SU-DHL-6 (cell line): ENCODE measurements at regions not wholly inside any gene's neighbourhood (a gene's known extent, or its start where the extent isn't known, plus 50 kb on each side); places are given as distances from the start of the nearest gene placed in this dataset.

Source experiments
- H2AFZ ChIP-seq: fragments of 200-600 bp; sonication (generic); 2 replicates; pipeline ENCODE4 v1.6.1; 2014; ENCODE audit warnings: low read depth, mild to moderate bottlenecking, moderate library complexity, mixed read lengths, antibody characterized with exemption, low read length; ENCODE audit not compliant: severe bottlenecking
- H3F3A ChIP-seq: fragments of 200-600 bp; shearing (Covaris generic); 2 replicates; pipeline ENCODE4 v1.6.0; 2016; ENCODE audit warnings: antibody characterized with exemption, mild to moderate bottlenecking; ENCODE audit not compliant: insufficient read depth
- H3K27ac ChIP-seq: fragments of 200-600 bp; sonication (generic); 2 replicates; pipeline ENCODE4 v1.5.1; 2016; ENCODE audit warnings: low read depth, mild to moderate bottlenecking, low read length, moderate library complexity, mixed read lengths
- H3K27me3 ChIP-seq: fragments of 200-600 bp; sonication (generic), shearing (Covaris generic); 2 replicates; pipeline ENCODE4 v1.6.0; 2014; ENCODE audit warnings: mild to moderate bottlenecking, low read length
- H3K36me3 ChIP-seq: fragments of 200-600 bp; sonication (generic); 2 replicates; pipeline ENCODE4 v1.6.1; 2014; ENCODE audit warnings: mild to moderate bottlenecking, low read length, mixed read lengths
- H3K4me2 ChIP-seq: fragments of 300-600, 200-600 bp; shearing (Covaris generic), sonication (generic); 2 replicates; pipeline ENCODE4 v1.6.0; 2014; ENCODE audit warnings: low read length, low read depth, mild to moderate bottlenecking; ENCODE audit not compliant: poor library complexity, severe bottlenecking
- H3K4me3 ChIP-seq: fragments of 200-600 bp; sonication (generic); 2 replicates; pipeline ENCODE4 v1.5.1; 2014; ENCODE audit warnings: antibody characterized with exemption, low read length, mild to moderate bottlenecking, mixed read lengths; ENCODE audit not compliant: insufficient read depth, poor library complexity, severe bottlenecking
- H3K79me2 ChIP-seq: fragments of 200-600 bp; sonication (generic); 2 replicates; pipeline ENCODE4 v1.6.1; 2014; ENCODE audit warnings: mild to moderate bottlenecking, low read length, moderate library complexity; ENCODE audit not compliant: insufficient read depth
- H3K9ac ChIP-seq: fragments of 200-600 bp; sonication (generic); 2 replicates; pipeline ENCODE4 v1.7.0; 2014; ENCODE audit warnings: mild to moderate bottlenecking, low read length
- H3K9me2 ChIP-seq: fragments of 200-600 bp; sonication (generic); replicated peaks from 2 replicates; pipeline ENCODE4 v1.6.1; 2014; ENCODE audit warnings: low read length; ENCODE audit not compliant: insufficient read depth
- H3K9me3 ChIP-seq: fragments of 200-600 bp; sonication (generic); 2 replicates; pipeline ENCODE4 v1.6.1; 2014; ENCODE audit warnings: low read length, mixed read lengths; ENCODE audit not compliant: insufficient read depth
- H4K20me1 ChIP-seq: fragments of 200-600 bp; sonication (generic); 2 replicates; pipeline ENCODE4 v1.6.1; 2014; ENCODE audit warnings: low read depth, mild to moderate bottlenecking, antibody characterized with exemption, low read length, moderate library complexity, mixed read lengths
- EZH2phosphoT487 ChIP-seq: fragments of 200-600 bp; sonication (generic), shearing (Covaris generic); conservative IDR thresholded peaks from 2 replicates; pipeline ENCODE4 v1.6.1; 2018; ENCODE audit warnings: mild to moderate bottlenecking, antibody characterized with exemption, low read length, moderate library complexity, mixed read lengths
- TF ChIP-seq, protein P1 (sequence below): fragments of 200-600 bp; sonication (generic); IDR thresholded peaks from one replicate; pipeline ENCODE4 v1.5.1; 2017; ENCODE audit warnings: antibody characterized with exemption, mild to moderate bottlenecking, low read length, moderate library complexity; ENCODE audit not compliant: insufficient read depth, poor library complexity, severe bottlenecking

GRCh38 chr9:20207176-20207575 lies 415.1 kb downstream of the MLLT3 start:
- Histone ChIP-seq H3K36me3 (no peaks in the 10 kb centered on the region), H3K27ac (no peak overlapping the region), H3K9ac (no peak overlapping the region), H3K4me3 (no peak overlapping the region), H3K9me3 (no peaks in the 10 kb centered on the region), H3K4me2 (no peak overlapping the region), H3K79me2 (no peaks in the 10 kb centered on the region), H3K27me3 (no peaks in the 10 kb centered on the region), H4K20me1 (no peaks in the 10 kb centered on the region), H3F3A (no peaks in the 10 kb centered on the region), H2AFZ (no peak overlapping the region), H3K9me2 (no peaks in the 10 kb centered on the region)
- TF ChIP-seq EZH2phosphoT487 = no peak
- TF ChIP-seq, protein P1, sequence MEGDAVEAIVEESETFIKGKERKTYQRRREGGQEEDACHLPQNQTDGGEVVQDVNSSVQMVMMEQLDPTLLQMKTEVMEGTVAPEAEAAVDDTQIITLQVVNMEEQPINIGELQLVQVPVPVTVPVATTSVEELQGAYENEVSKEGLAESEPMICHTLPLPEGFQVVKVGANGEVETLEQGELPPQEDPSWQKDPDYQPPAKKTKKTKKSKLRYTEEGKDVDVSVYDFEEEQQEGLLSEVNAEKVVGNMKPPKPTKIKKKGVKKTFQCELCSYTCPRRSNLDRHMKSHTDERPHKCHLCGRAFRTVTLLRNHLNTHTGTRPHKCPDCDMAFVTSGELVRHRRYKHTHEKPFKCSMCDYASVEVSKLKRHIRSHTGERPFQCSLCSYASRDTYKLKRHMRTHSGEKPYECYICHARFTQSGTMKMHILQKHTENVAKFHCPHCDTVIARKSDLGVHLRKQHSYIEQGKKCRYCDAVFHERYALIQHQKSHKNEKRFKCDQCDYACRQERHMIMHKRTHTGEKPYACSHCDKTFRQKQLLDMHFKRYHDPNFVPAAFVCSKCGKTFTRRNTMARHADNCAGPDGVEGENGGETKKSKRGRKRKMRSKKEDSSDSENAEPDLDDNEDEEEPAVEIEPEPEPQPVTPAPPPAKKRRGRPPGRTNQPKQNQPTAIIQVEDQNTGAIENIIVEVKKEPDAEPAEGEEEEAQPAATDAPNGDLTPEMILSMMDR = no peak

GRCh38 chr9:20205821-20206220 lies 416.5 kb downstream of the MLLT3 start:
- no peaks in the 10 kb centered on the region for H4K20me1 ChIP-seq
- H3K27ac ChIP-seq = no peak overlapping the region
- no peaks in the 10 kb centered on the region for H3K27me3 ChIP-seq
- H2AFZ ChIP-seq = no peak overlapping the region
- no peaks in the 10 kb centered on the region for H3K9me2 ChIP-seq
- H3K36me3 ChIP-seq = no peaks in the 10 kb centered on the region
- H3K4me3 ChIP-seq = no peak overlapping the region
- H3K4me2 ChIP-seq = no peak overlapping the region
- H3K9ac ChIP-seq = no peak overlapping the region
- no peaks in the 10 kb centered on the region for H3K79me2 ChIP-seq
- H3K9me3 ChIP-seq = no peaks in the 10 kb centered on the region
- TF ChIP-seq, protein P1 = no peak
- no peak for TF ChIP-seq EZH2phosphoT487
- H3F3A ChIP-seq = no peaks in the 10 kb centered on the region

GRCh38 chr9:20200991-20201431 lies 412.2 kb upstream of the SLC24A2 start:
- Histone ChIP-seq H3K4me2 (no peak overlapping the region), H3K9me2 (no peaks in the 10 kb centered on the region), H2AFZ (no peak overlapping the region), H3F3A (no peaks in the 10 kb centered on the region), H3K9ac (no peak overlapping the region), H3K36me3 (no peaks in the 10 kb centered on the region), H3K27ac (no peak overlapping the region), H3K9me3 (no peaks in the 10 kb centered on the region), H3K79me2 (no peaks in the 10 kb centered on the region), H3K4me3 (no peak overlapping the region), H3K27me3 (no peaks in the 10 kb centered on the region), H4K20me1 (no peaks in the 10 kb centered on the region)
- TF ChIP-seq, protein P1 = no peak
- TF ChIP-seq EZH2phosphoT487 = no peak

- no peak overlapping the region for H3K9ac ChIP-seq
- no peaks in the 10 kb centered on the region for H3K79me2 ChIP-seq
- H3K36me3 ChIP-seq = no peaks in the 10 kb centered on the region
- no peaks in the 10 kb centered on the region for H4K20me1 ChIP-seq
- H2AFZ ChIP-seq = no peak overlapping the region
- H3K4me3 ChIP-seq = no peak overlapping the region
- H3K9me3 ChIP-seq = no peaks in the 10 kb centered on the region
- no peak overlapping the region for H3K4me2 ChIP-seq
- H3K9me2 ChIP-seq = no peaks in the 10 kb centered on the region
- TF ChIP-seq EZH2phosphoT487 = no peak
- TF ChIP-seq, protein P1 = no peak
- no peak overlapping the region for H3K27ac ChIP-seq
- no peaks in the 10 kb centered on the region for H3F3A ChIP-seq
- no peaks in the 10 kb centered on the region for H3K27me3 ChIP-seq
Measured at GRCh38 chr9:20200581-20200980, 411.7 kb upstream of the SLC24A2 start.
